Activated CD4-positive, alpha-beta T cell treated with anti-CD3 and anti-CD28 coated beads for 24 hours (primary cell): ENCODE measurements at regions not wholly inside any gene's neighbourhood (a gene's known extent, or its start where the extent isn't known, plus 50 kb on each side); places are given as distances from the start of the nearest gene placed in this dataset.

Experiments
- DNase-seq, 2 donors: peaks; one replicate each; pipeline ENCODE4 v3.0.0-alpha.2; 2020; ENCODE audit warnings: low read depth in 2 of 2

- no peak for DNase-seq
These were observed 424.6 kb downstream of the MED10 start for GRCh38 chr5:5953584-5954274.

- no peak for DNase-seq
These were observed 426.4 kb downstream of the MED10 start for GRCh38 chr5:5951953-5952352.

- no peak for DNase-seq
These were observed 427.7 kb downstream of the MED10 start for GRCh38 chr5:5950658-5951057.

- no peak for DNase-seq
These were observed 436.9 kb downstream of the MED10 start for GRCh38 chr5:5941486-5941885.

GRCh38 chr5:5939759-5940370 is 438.5 kb downstream of the MED10 start:
- no peak for DNase-seq

GRCh38 chr5:5933651-5934050 is 444.7 kb downstream of the MED10 start:
- no peak for DNase-seq

- DNase-seq, result no peak
These were observed 445.5 kb downstream of the MED10 start for GRCh38 chr5:5932824-5933223.

GRCh38 chr5:5930561-5930960 is 447.8 kb downstream of the MED10 start:
- DNase-seq, result no peak

- DNase-seq, result no peak
These were observed 448.9 kb downstream of the MED10 start for GRCh38 chr5:5929291-5930020.

- no peak for DNase-seq
These were observed 453.2 kb downstream of the MED10 start for GRCh38 chr5:5925191-5925590.

- no peak for DNase-seq
These were observed 458.9 kb downstream of the MED10 start for GRCh38 chr5:5919411-5919810.

GRCh38 chr5:5906778-5907177 is 471.6 kb downstream of the MED10 start:
- no peak for DNase-seq

GRCh38 chr5:5905186-5905585 is 473.2 kb downstream of the MED10 start:
- DNase-seq, result no peak

GRCh38 chr5:5904113-5904512 is 474.2 kb downstream of the MED10 start:
- no peak for DNase-seq

- no peak for DNase-seq
These were observed 475.4 kb downstream of the MED10 start for GRCh38 chr5:5902678-5903646.

GRCh38 chr5:5900350-5900749 is 477.9 kb downstream of the ICE1 start:
- no peak for DNase-seq

- no peak for DNase-seq
These were observed 477.2 kb downstream of the ICE1 start for GRCh38 chr5:5899716-5900115.

GRCh38 chr5:5888284-5888683 is 465.8 kb downstream of the ICE1 start:
- no peak for DNase-seq

GRCh38 chr5:5887833-5888232 is 465.4 kb downstream of the ICE1 start:
- DNase-seq, result no peak

GRCh38 chr5:5886812-5887486 is 464.5 kb downstream of the ICE1 start:
- DNase-seq, result peak; percentile 3 to 13

- no peak for DNase-seq
These were observed 463.9 kb downstream of the ICE1 start for GRCh38 chr5:5886353-5886752.
